ENCODE measurements at regions not wholly inside any gene's neighbourhood (a gene's known extent, or its start where the extent isn't known, plus 50 kb on each side); places are given as distances from the start of the nearest gene placed in this dataset.

DNA sequence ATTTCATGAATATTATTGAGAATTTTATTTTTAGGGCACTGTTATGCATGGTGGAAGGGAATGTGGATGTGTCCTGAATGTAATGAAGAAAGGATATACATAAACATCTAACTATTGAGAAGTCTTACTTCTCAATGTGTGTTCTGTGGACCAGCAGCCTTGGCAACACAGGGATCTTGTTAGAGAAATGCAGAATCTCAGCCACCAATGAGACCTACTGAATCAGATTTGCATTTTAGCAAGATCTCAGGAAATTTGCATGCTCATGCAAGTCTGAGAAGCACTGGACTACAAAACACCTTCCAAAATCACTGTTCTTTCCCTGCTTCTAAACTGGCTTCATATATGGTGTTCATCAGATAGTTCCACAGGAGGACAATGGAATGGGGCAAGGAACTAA, 139.7 kb upstream of the WDFY3 start:
- TF ChIP-seq, protein P1, sequence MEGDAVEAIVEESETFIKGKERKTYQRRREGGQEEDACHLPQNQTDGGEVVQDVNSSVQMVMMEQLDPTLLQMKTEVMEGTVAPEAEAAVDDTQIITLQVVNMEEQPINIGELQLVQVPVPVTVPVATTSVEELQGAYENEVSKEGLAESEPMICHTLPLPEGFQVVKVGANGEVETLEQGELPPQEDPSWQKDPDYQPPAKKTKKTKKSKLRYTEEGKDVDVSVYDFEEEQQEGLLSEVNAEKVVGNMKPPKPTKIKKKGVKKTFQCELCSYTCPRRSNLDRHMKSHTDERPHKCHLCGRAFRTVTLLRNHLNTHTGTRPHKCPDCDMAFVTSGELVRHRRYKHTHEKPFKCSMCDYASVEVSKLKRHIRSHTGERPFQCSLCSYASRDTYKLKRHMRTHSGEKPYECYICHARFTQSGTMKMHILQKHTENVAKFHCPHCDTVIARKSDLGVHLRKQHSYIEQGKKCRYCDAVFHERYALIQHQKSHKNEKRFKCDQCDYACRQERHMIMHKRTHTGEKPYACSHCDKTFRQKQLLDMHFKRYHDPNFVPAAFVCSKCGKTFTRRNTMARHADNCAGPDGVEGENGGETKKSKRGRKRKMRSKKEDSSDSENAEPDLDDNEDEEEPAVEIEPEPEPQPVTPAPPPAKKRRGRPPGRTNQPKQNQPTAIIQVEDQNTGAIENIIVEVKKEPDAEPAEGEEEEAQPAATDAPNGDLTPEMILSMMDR (IDR thresholded peaks at IDR 0.05) = no peak
- TF ChIP-seq POLR2A (IDR thresholded peaks at IDR 0.05) (no peak), POLR2AphosphoS5 (IDR thresholded peaks at IDR 0.05) (no peak)

Data from stomach (tissue), 4 donors.